ENCODE measurements at regions not wholly inside any gene's neighbourhood (a gene's known extent, or its start where the extent isn't known, plus 50 kb on each side); places are given as distances from the start of the nearest gene placed in this dataset.
A peak's percentile ranks its signal among the peaks of the same experiment; 100 is the strongest.

- H3K27me3 ChIP-seq (ENCODE audit: insufficient read depth, low read length), result peaks cover 12% of the 10 kb centered on the region
- Mint-ChIP-seq H3K27me3 (ENCODE audit: low read depth) (peaks cover 99% of the 10 kb centered on the region), H3K4me3 (no peak overlapping the region), H3K9me3 (no peaks in the 10 kb centered on the region), H3K27ac (peak overlapping the region in 1 of 3 experiments; percentile 95; a peak in 1 of 7 replicates), H3K36me3 (ENCODE audit: insufficient read depth in 1 of 3, low read depth in 3 of 3) (no peaks in the 10 kb centered on the region), H3K4me1 (no peaks in the 10 kb centered on the region)
- no peak overlapping the region for H2AFZ ChIP-seq (ENCODE audit: low read length)
- no peaks in the 10 kb centered on the region for H3K23me2 ChIP-seq (ENCODE audit: insufficient read length, low read depth, low read length, poor library complexity, severe bottlenecking)
- no peak overlapping the region for H4K91ac ChIP-seq (ENCODE audit: insufficient read length, low read depth, low read length)
- no peak overlapping the region for H2BK20ac ChIP-seq (ENCODE audit: low read depth, low read length, poor library complexity, severe bottlenecking)
- no peak overlapping the region for H2BK12ac ChIP-seq (ENCODE audit: insufficient read length, low read depth, low read length)
- no peak overlapping the region for H4K5ac ChIP-seq (ENCODE audit: insufficient read length, low read depth, low read length)
- no peak for DNase-seq
- H3K4ac ChIP-seq (ENCODE audit: low read depth, low read length), result no peak overlapping the region
- H2BK15ac ChIP-seq (ENCODE audit: low read depth, low read length), result no peak overlapping the region
- H3K9me3 ChIP-seq (ENCODE audit: control insufficient read depth, low read depth, low read length), result no peaks in the 10 kb centered on the region
- H2AK5ac ChIP-seq (ENCODE audit: insufficient read length, low read length), result no peak overlapping the region
- no peaks in the 10 kb centered on the region for H3K79me1 ChIP-seq (ENCODE audit: insufficient read depth, low read depth, low read length, poor library complexity, severe bottlenecking)
- H2BK120ac ChIP-seq (ENCODE audit: low read depth, low read length, poor library complexity, severe bottlenecking), result no peak overlapping the region
- no peak overlapping the region for H3K27ac ChIP-seq (ENCODE audit: insufficient read length, low read depth, low read length)
- no peak overlapping the region for H2BK5ac ChIP-seq (ENCODE audit: insufficient read length, low read length)
- no peak overlapping the region for H3K56ac ChIP-seq (ENCODE audit: insufficient read length, low read depth, low read length)
- H3K79me2 ChIP-seq (ENCODE audit: insufficient read depth, low read length), result no peaks in the 10 kb centered on the region
- H4K20me1 ChIP-seq (ENCODE audit: control insufficient read depth, insufficient read depth, insufficient read length), result no peaks in the 10 kb centered on the region
- no peak overlapping the region for H3K23ac ChIP-seq (ENCODE audit: insufficient read length, low read depth, low read length)
- H4K8ac ChIP-seq (replicated peaks; ENCODE audit: insufficient read length, low read depth, low read length), result no peak overlapping the region
- H3K18ac ChIP-seq (ENCODE audit: insufficient read length, low read depth, low read length), result no peak overlapping the region
- H3K4me2 ChIP-seq (ENCODE audit: insufficient read depth, insufficient read length, low read length), result no peak overlapping the region
- no peaks in the 10 kb centered on the region for H3K4me1 ChIP-seq (ENCODE audit: insufficient read depth, low read length)
- H3K9ac ChIP-seq (ENCODE audit: extremely low read depth, insufficient read length, low read length), result no peak overlapping the region
- no peak overlapping the region for H3T11ph ChIP-seq (ENCODE audit: low read length)
- TF ChIP-seq CTCF (conservative IDR thresholded peaks at IDR 0.05), result no peak
- H3K14ac ChIP-seq (ENCODE audit: insufficient read depth, low read length), result no peak overlapping the region
Measured at GRCh38 chr22:22755778-22756100, 111.3 kb downstream of the GGTLC2 start.
